ENCODE measurements at regions not wholly inside any gene's neighbourhood (a gene's known extent, or its start where the extent isn't known, plus 50 kb on each side); places are given as distances from the start of the nearest gene placed in this dataset.

GRCh38 chr2:5995832-5996231 lies 303.6 kb downstream of the SOX11 start:
- ATAC-seq, result no peak
- no peaks in the 10 kb centered on the region for H3K9me2 ChIP-seq (ENCODE audit: insufficient read depth)
- POLR2A ChIA-PET, result no interaction called here

More at GRCh38 chr2:5995832-5996231, 303.6 kb downstream of the SOX11 start:
- H3K27ac ChIP-seq (ENCODE audit: low read depth, low read length), result no peak overlapping the region
- no peak for DNase-seq (ENCODE audit: low read depth, low spot score)
- H3K9me3 ChIP-seq (ENCODE audit: control insufficient read depth in 1 of 2, insufficient read depth in 1 of 2, low read depth in 1 of 2, low read length in 2 of 2), result peaks cover 4 to 19% of the 10 kb centered on the region in 2 experiments; a peak in 3 of 4 replicates
- intact Hi-C loops (cut with micrococcal nuclease), result no loop called here
- BruUV-seq (replicated peaks), result no TSS peak
- H3K9ac ChIP-seq (ENCODE audit: low read length), result no peak overlapping the region
- H3K4me2 ChIP-seq (ENCODE audit: low read length), result no peak overlapping the region
- CTCF ChIA-PET, result no interaction called here
- no peak overlapping the region for H2AFZ ChIP-seq (ENCODE audit: low read depth, low read length, poor library complexity, severe bottlenecking)
- no peaks in the 10 kb centered on the region for H4K20me1 ChIP-seq (ENCODE audit: insufficient read depth)
- no peaks in the 10 kb centered on the region for H3K27me3 ChIP-seq (ENCODE audit: insufficient read depth, low read length)
- H3K36me3 ChIP-seq (ENCODE audit: control insufficient read depth in 1 of 2, insufficient read depth in 2 of 2, low read length in 2 of 2), result no peaks in the 10 kb centered on the region
- H3K4me1 ChIP-seq (ENCODE audit: control insufficient read depth in 1 of 2, insufficient read depth in 2 of 2, low read length in 2 of 2), result no peaks in the 10 kb centered on the region
- no peak overlapping the region for H3K4me3 ChIP-seq (replicated peaks in 1 of 2; ENCODE audit: low read depth in 1 of 2, low read length in 2 of 2)
- TF ChIP-seq YY1 (IDR thresholded peaks at IDR 0.05; ENCODE audit: extremely low read depth, insufficient replicate concordance, low read depth, low read length), result no peak
- TF ChIP-seq SP1 (IDR thresholded peaks at IDR 0.05; ENCODE audit: low read depth), result no peak
- no peak for TF ChIP-seq FOSL1 (IDR thresholded peaks at IDR 0.05; ENCODE audit: low read depth)
- TF ChIP-seq SRF (IDR thresholded peaks at IDR 0.05; ENCODE audit: low read depth), result no peak
- no peak for TF ChIP-seq ZNF274 (IDR thresholded peaks at IDR 0.05; ENCODE audit: low read depth, low read length)
- no peak for TF ChIP-seq JUND (IDR thresholded peaks at IDR 0.05)
- no peak for TF ChIP-seq RAD21 (IDR thresholded peaks at IDR 0.05; ENCODE audit: low read depth)
- no peak for TF ChIP-seq CTCF (IDR thresholded peaks at IDR 0.05 in 2 of 3, conservative IDR thresholded peaks at IDR 0.05 in 1 of 3; ENCODE audit: borderline replicate concordance in 1 of 3, insufficient read depth in 1 of 3, low read depth in 2 of 3, low read length in 2 of 3)
- TF ChIP-seq CEBPB (IDR thresholded peaks at IDR 0.05; ENCODE audit: low read depth), result no peak
- TF ChIP-seq ELF1 (IDR thresholded peaks at IDR 0.05; ENCODE audit: borderline replicate concordance, low read depth), result no peak
- TF ChIP-seq POLR2A (IDR thresholded peaks at IDR 0.05; ENCODE audit: borderline replicate concordance, extremely low read depth, insufficient read depth, insufficient read length), result no peak
- no peak for TF ChIP-seq ZFX (IDR thresholded peaks at IDR 0.05)
- TF ChIP-seq, protein P1, sequence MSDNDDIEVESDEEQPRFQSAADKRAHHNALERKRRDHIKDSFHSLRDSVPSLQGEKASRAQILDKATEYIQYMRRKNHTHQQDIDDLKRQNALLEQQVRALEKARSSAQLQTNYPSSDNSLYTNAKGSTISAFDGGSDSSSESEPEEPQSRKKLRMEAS (IDR thresholded peaks at IDR 0.05), result no peak
- H3K79me2 ChIP-seq (ENCODE audit: insufficient read depth, low read length), result no peaks in the 10 kb centered on the region
- RAD21 ChIA-PET (ENCODE audit: low non-redundant PET in 1 of 2, low total read pairs in 2 of 2, uncharacterized antibody in 2 of 2, unreplicated experiment in 2 of 2), result no interaction called here

Data from HCT116 (cell line).